ENCODE measurements at regions not wholly inside any gene's neighbourhood (a gene's known extent, or its start where the extent isn't known, plus 50 kb on each side); places are given as distances from the start of the nearest gene placed in this dataset.

GRCh38 chr1:219322766-219323165 lies 149.1 kb downstream of the LYPLAL1 start:
- TF ChIP-seq, protein P1, sequence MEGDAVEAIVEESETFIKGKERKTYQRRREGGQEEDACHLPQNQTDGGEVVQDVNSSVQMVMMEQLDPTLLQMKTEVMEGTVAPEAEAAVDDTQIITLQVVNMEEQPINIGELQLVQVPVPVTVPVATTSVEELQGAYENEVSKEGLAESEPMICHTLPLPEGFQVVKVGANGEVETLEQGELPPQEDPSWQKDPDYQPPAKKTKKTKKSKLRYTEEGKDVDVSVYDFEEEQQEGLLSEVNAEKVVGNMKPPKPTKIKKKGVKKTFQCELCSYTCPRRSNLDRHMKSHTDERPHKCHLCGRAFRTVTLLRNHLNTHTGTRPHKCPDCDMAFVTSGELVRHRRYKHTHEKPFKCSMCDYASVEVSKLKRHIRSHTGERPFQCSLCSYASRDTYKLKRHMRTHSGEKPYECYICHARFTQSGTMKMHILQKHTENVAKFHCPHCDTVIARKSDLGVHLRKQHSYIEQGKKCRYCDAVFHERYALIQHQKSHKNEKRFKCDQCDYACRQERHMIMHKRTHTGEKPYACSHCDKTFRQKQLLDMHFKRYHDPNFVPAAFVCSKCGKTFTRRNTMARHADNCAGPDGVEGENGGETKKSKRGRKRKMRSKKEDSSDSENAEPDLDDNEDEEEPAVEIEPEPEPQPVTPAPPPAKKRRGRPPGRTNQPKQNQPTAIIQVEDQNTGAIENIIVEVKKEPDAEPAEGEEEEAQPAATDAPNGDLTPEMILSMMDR (IDR thresholded peaks at IDR 0.05; ENCODE audit: control extremely low read depth in 1 of 3, insufficient read depth in 1 of 3, low read depth in 1 of 3, low read length in 3 of 3): no peak
- TF ChIP-seq RXRA (IDR thresholded peaks at IDR 0.05; ENCODE audit: insufficient read depth, low read depth, low read length) (no peak), CREB1 (IDR thresholded peaks at IDR 0.05) (no peak)
- TF ChIP-seq, protein P2, sequence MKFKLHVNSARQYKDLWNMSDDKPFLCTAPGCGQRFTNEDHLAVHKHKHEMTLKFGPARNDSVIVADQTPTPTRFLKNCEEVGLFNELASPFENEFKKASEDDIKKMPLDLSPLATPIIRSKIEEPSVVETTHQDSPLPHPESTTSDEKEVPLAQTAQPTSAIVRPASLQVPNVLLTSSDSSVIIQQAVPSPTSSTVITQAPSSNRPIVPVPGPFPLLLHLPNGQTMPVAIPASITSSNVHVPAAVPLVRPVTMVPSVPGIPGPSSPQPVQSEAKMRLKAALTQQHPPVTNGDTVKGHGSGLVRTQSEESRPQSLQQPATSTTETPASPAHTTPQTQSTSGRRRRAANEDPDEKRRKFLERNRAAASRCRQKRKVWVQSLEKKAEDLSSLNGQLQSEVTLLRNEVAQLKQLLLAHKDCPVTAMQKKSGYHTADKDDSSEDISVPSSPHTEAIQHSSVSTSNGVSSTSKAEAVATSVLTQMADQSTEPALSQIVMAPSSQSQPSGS (IDR thresholded peaks at IDR 0.05; ENCODE audit: low read length): no peak
